GM23338 (cell line): ENCODE measurements at regions not wholly inside any gene's neighbourhood (a gene's known extent, or its start where the extent isn't known, plus 50 kb on each side); places are given as distances from the start of the nearest gene placed in this dataset.

Experiments
- CREB1 ChIP-seq: fragments of 250-450 bp; sonication (Bioruptor Pico); IDR thresholded peaks from 2 replicates; pipeline ENCODE4 v1.5.0; 2020; ENCODE audit warnings: low read depth, mild to moderate bottlenecking, moderate library complexity
- EZH2 ChIP-seq: fragments of 200-600 bp; sonication (generic); IDR thresholded peaks from one replicate; pipeline ENCODE4 v1.8.0; 2017; ENCODE audit warnings: antibody characterized with exemption, mild to moderate bottlenecking, low read depth; ENCODE audit not compliant: unreplicated experiment
- EZH2phosphoT487 ChIP-seq: fragments of 200-600 bp; sonication (generic); IDR thresholded peaks from one replicate; pipeline ENCODE4 v1.8.1; 2018; ENCODE audit warnings: antibody characterized with exemption; ENCODE audit not compliant: unreplicated experiment
- JUNB ChIP-seq: IDR thresholded peaks from one replicate; pipeline ENCODE4 v1.6.1; 2016; ENCODE audit warnings: antibody characterized with exemption; ENCODE audit not compliant: unreplicated experiment
- NANOG ChIP-seq: IDR thresholded peaks from 2 replicates; pipeline ENCODE4 v1.6.1; 2016; ENCODE audit warnings: antibody characterized with exemption, borderline replicate concordance
- POLR2AphosphoS5 ChIP-seq: IDR thresholded peaks from 2 replicates; pipeline ENCODE4 v1.6.1; 2016; ENCODE audit warnings: antibody characterized with exemption, low read depth
- STAT1 ChIP-seq: IDR thresholded peaks from one replicate; pipeline ENCODE4 v1.6.1; 2016; ENCODE audit warnings: antibody characterized with exemption; ENCODE audit not compliant: unreplicated experiment
- ZNF114 ChIP-seq: fragments of 250-450 bp; sonication (Bioruptor Pico); IDR thresholded peaks from 2 replicates; pipeline ENCODE4 v1.5.0; 2020; ENCODE audit warnings: mild to moderate bottlenecking, moderate library complexity
- ZNF331 ChIP-seq: fragments of 250-450 bp; sonication (Bioruptor Pico); IDR thresholded peaks from 2 replicates; pipeline ENCODE4 v1.5.0; 2020; ENCODE audit warnings: low read depth, mild to moderate bottlenecking, moderate library complexity
- TF ChIP-seq, protein P1 (sequence below), 2 experiments: fragments of 200-600 bp in 1 of 2; sonication (generic) in 1 of 2; conservative IDR thresholded peaks; 2 replicates each; pipeline versions ENCODE4 v1.5.1 to v1.6.1; 2016 to 2017; ENCODE audit warnings: antibody characterized with exemption in 2 of 2, low read depth in 2 of 2, mild to moderate bottlenecking in 2 of 2, moderate library complexity in 1 of 2
- TF ChIP-seq, protein P2 (sequence below): IDR thresholded peaks from 2 replicates; pipeline ENCODE4 v1.6.1; 2016; ENCODE audit warnings: antibody characterized with exemption
- TF ChIP-seq, protein P3 (sequence below): IDR thresholded peaks from one replicate; pipeline ENCODE4 v1.6.1; 2018; ENCODE audit warnings: antibody characterized with exemption; ENCODE audit not compliant: unreplicated experiment
- TF ChIP-seq, protein P4 (sequence below): fragments of 250-450 bp; sonication (Bioruptor Pico); IDR thresholded peaks from 2 replicates; pipeline ENCODE4 v1.5.0; 2020; ENCODE audit warnings: mild to moderate bottlenecking, moderate library complexity

DNA sequence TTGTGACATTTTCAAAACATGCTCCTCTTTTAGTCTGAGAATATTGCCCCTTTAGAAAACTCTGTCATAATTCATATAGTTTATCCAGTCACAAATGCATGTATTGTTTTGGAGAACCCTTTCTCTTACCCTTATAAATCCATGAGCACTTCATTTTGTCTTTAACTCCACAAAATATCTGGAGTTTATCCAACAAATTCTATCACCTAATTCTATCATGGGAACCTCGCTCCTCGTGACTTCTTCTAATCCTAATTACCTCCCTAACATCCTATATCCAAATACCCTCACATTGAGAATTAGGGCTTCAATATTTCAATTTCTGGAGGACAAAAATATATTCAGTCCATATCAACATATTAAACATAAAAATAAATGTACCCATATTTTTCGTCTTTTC is 1565.9 kb downstream of the ARAP2 start:
- TF ChIP-seq, protein P1, sequence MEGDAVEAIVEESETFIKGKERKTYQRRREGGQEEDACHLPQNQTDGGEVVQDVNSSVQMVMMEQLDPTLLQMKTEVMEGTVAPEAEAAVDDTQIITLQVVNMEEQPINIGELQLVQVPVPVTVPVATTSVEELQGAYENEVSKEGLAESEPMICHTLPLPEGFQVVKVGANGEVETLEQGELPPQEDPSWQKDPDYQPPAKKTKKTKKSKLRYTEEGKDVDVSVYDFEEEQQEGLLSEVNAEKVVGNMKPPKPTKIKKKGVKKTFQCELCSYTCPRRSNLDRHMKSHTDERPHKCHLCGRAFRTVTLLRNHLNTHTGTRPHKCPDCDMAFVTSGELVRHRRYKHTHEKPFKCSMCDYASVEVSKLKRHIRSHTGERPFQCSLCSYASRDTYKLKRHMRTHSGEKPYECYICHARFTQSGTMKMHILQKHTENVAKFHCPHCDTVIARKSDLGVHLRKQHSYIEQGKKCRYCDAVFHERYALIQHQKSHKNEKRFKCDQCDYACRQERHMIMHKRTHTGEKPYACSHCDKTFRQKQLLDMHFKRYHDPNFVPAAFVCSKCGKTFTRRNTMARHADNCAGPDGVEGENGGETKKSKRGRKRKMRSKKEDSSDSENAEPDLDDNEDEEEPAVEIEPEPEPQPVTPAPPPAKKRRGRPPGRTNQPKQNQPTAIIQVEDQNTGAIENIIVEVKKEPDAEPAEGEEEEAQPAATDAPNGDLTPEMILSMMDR (conservative IDR thresholded peaks at IDR 0.05; ENCODE audit: low read depth in 2 of 2) = no peak
- TF ChIP-seq POLR2AphosphoS5 (no peak), EZH2 (no peak), JUNB (no peak), EZH2phosphoT487 (no peak), NANOG (no peak), ZNF331 (CRISPR knock-in tag) (no peak), CREB1 (CRISPR knock-in tag) (no peak), ZNF114 (CRISPR knock-in tag) (no peak), STAT1 (no peak)
- TF ChIP-seq, protein P2, sequence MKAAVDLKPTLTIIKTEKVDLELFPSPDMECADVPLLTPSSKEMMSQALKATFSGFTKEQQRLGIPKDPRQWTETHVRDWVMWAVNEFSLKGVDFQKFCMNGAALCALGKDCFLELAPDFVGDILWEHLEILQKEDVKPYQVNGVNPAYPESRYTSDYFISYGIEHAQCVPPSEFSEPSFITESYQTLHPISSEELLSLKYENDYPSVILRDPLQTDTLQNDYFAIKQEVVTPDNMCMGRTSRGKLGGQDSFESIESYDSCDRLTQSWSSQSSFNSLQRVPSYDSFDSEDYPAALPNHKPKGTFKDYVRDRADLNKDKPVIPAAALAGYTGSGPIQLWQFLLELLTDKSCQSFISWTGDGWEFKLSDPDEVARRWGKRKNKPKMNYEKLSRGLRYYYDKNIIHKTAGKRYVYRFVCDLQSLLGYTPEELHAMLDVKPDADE = no peak
- TF ChIP-seq, protein P3, sequence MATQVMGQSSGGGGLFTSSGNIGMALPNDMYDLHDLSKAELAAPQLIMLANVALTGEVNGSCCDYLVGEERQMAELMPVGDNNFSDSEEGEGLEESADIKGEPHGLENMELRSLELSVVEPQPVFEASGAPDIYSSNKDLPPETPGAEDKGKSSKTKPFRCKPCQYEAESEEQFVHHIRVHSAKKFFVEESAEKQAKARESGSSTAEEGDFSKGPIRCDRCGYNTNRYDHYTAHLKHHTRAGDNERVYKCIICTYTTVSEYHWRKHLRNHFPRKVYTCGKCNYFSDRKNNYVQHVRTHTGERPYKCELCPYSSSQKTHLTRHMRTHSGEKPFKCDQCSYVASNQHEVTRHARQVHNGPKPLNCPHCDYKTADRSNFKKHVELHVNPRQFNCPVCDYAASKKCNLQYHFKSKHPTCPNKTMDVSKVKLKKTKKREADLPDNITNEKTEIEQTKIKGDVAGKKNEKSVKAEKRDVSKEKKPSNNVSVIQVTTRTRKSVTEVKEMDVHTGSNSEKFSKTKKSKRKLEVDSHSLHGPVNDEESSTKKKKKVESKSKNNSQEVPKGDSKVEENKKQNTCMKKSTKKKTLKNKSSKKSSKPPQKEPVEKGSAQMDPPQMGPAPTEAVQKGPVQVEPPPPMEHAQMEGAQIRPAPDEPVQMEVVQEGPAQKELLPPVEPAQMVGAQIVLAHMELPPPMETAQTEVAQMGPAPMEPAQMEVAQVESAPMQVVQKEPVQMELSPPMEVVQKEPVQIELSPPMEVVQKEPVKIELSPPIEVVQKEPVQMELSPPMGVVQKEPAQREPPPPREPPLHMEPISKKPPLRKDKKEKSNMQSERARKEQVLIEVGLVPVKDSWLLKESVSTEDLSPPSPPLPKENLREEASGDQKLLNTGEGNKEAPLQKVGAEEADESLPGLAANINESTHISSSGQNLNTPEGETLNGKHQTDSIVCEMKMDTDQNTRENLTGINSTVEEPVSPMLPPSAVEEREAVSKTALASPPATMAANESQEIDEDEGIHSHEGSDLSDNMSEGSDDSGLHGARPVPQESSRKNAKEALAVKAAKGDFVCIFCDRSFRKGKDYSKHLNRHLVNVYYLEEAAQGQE = no peak
- TF ChIP-seq, protein P4, sequence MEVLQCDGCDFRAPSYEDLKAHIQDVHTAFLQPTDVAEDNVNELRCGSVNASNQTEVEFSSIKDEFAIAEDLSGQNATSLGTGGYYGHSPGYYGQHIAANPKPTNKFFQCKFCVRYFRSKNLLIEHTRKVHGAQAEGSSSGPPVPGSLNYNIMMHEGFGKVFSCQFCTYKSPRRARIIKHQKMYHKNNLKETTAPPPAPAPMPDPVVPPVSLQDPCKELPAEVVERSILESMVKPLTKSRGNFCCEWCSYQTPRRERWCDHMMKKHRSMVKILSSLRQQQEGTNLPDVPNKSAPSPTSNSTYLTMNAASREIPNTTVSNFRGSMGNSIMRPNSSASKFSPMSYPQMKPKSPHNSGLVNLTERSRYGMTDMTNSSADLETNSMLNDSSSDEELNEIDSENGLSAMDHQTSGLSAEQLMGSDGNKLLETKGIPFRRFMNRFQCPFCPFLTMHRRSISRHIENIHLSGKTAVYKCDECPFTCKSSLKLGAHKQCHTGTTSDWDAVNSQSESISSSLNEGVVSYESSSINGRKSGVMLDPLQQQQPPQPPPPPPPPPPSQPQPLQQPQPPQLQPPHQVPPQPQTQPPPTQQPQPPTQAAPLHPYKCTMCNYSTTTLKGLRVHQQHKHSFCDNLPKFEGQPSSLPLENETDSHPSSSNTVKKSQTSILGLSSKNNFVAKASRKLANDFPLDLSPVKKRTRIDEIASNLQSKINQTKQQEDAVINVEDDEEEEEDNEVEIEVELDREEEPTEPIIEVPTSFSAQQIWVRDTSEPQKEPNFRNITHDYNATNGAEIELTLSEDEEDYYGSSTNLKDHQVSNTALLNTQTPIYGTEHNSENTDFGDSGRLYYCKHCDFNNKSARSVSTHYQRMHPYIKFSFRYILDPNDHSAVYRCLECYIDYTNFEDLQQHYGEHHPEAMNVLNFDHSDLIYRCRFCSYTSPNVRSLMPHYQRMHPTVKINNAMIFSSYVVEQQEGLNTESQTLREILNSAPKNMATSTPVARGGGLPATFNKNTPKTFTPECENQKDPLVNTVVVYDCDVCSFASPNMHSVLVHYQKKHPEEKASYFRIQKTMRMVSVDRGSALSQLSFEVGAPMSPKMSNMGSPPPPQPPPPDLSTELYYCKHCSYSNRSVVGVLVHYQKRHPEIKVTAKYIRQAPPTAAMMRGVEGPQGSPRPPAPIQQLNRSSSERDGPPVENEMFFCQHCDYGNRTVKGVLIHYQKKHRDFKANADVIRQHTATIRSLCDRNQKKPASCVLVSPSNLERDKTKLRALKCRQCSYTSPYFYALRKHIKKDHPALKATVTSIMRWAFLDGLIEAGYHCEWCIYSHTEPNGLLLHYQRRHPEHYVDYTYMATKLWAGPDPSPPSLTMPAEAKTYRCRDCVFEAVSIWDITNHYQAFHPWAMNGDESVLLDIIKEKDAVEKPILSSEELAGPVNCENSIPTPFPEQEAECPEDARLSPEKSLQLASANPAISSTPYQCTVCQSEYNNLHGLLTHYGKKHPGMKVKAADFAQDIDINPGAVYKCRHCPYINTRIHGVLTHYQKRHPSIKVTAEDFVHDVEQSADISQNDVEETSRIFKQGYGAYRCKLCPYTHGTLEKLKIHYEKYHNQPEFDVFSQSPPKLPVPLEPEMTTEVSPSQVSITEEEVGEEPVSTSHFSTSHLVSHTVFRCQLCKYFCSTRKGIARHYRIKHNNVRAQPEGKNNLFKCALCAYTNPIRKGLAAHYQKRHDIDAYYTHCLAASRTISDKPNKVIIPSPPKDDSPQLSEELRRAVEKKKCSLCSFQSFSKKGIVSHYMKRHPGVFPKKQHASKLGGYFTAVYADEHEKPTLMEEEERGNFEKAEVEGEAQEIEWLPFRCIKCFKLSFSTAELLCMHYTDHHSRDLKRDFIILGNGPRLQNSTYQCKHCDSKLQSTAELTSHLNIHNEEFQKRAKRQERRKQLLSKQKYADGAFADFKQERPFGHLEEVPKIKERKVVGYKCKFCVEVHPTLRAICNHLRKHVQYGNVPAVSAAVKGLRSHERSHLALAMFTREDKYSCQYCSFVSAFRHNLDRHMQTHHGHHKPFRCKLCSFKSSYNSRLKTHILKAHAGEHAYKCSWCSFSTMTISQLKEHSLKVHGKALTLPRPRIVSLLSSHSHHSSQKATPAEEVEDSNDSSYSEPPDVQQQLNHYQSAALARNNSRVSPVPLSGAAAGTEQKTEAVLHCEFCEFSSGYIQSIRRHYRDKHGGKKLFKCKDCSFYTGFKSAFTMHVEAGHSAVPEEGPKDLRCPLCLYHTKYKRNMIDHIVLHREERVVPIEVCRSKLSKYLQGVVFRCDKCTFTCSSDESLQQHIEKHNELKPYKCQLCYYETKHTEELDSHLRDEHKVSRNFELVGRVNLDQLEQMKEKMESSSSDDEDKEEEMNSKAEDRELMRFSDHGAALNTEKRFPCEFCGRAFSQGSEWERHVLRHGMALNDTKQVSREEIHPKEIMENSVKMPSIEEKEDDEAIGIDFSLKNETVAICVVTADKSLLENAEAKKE (CRISPR knock-in tag) = no peak
